ENCODE measurements at regions not wholly inside any gene's neighbourhood (a gene's known extent, or its start where the extent isn't known, plus 50 kb on each side); places are given as distances from the start of the nearest gene placed in this dataset.

- Histone ChIP-seq H3K9me3 (ENCODE audit: control insufficient read depth, insufficient read depth, low read depth, low read length) (no peaks in the 10 kb centered on the region), H3K36me3 (ENCODE audit: control insufficient read depth in 2 of 2, insufficient read depth in 1 of 2, low read length in 2 of 2) (no peaks in the 10 kb centered on the region), H3K4me1 (ENCODE audit: control insufficient read depth, insufficient read depth, low read length) (peaks cover 33% of the 10 kb centered on the region), H3K27ac (ENCODE audit: extremely low read depth, low read depth, low read length) (no peak overlapping the region), H3K4me3 (ENCODE audit: low read depth, low read length) (no peak overlapping the region)
- no peak for TF ChIP-seq ZNF639 (tag by site-specific recombination; IDR thresholded peaks at IDR 0.05)
- ChIA-PET CTCF (interaction anchor here (1.0 to 1.1 kb wide), 2 partner anchors 9 to 256 kb away, joined by 3 to 5 read pairs; no protein-coding TSS in a partner anchor), POLR2A (interaction anchor here (1.2 to 1.8 kb wide), 3 partner anchors 12 to 18 kb away, joined by 3 to 8 read pairs (median 3); no protein-coding TSS in a partner anchor)
These were observed 132.6 kb upstream of the IRF2BP2 start for GRCh38 chr1:234742622-234743021.

GRCh38 chr1:234737967-234738314, 128.0 kb upstream of the IRF2BP2 start:
- H3K4me3 ChIP-seq (ENCODE audit: low read depth, low read length) = no peak overlapping the region
- H3K36me3 ChIP-seq (ENCODE audit: control insufficient read depth in 2 of 2, insufficient read depth in 1 of 2, low read length in 2 of 2) = no peaks in the 10 kb centered on the region
- CTCF ChIA-PET = interaction anchor here (0.6 to 1.2 kb wide), 5 partner anchors 10 to 613 kb away, joined by 3 to 5 read pairs (median 4); no protein-coding TSS in a partner anchor
- no peaks in the 10 kb centered on the region for H3K9me3 ChIP-seq (ENCODE audit: control insufficient read depth, insufficient read depth, low read depth, low read length)
- no peaks in the 10 kb centered on the region for H3K4me1 ChIP-seq (ENCODE audit: control insufficient read depth, insufficient read depth, low read length)
- POLR2A ChIA-PET = interaction anchor here (0.8 kb wide), 1 partner anchor 14 kb away, joined by 3 read pairs; no protein-coding TSS in a partner anchor
- no peak overlapping the region for H3K27ac ChIP-seq (ENCODE audit: extremely low read depth, low read depth, low read length)
- no peak for TF ChIP-seq ZNF169 (tag by site-specific recombination; IDR thresholded peaks at IDR 0.05)
- no peak for TF ChIP-seq MYNN (tag by site-specific recombination; IDR thresholded peaks at IDR 0.05; ENCODE audit: borderline replicate concordance)
- no peak for TF ChIP-seq ZNF148 (tag by site-specific recombination; IDR thresholded peaks at IDR 0.05; ENCODE audit: borderline replicate concordance)
- TF ChIP-seq ZIC2 (tag by site-specific recombination; IDR thresholded peaks at IDR 0.05) = peak; percentile 64
- TF ChIP-seq GLI4 (tag by site-specific recombination; IDR thresholded peaks at IDR 0.05) = no peak
- TF ChIP-seq ZNF423 (tag by site-specific recombination; IDR thresholded peaks at IDR 0.05) = no peak
- no peak for TF ChIP-seq ZNF292 (tag by site-specific recombination; IDR thresholded peaks at IDR 0.05; ENCODE audit: borderline replicate concordance, low read depth)
- TF ChIP-seq ZNF140 (tag by site-specific recombination; IDR thresholded peaks at IDR 0.05) = no peak
- no peak for TF ChIP-seq ZNF677 (tag by site-specific recombination; IDR thresholded peaks at IDR 0.05)
- no peak for TF ChIP-seq HOXD13 (CRISPR knock-in tag; IDR thresholded peaks at IDR 0.05; ENCODE audit: borderline replicate concordance)
- peak; percentile 62 for TF ChIP-seq GLIS1 (tag by site-specific recombination; IDR thresholded peaks at IDR 0.05)
- TF ChIP-seq ZNF221 (tag by site-specific recombination; IDR thresholded peaks at IDR 0.05; ENCODE audit: borderline replicate concordance) = no peak
- no peak for TF ChIP-seq ZNF211 (tag by site-specific recombination; IDR thresholded peaks at IDR 0.05; ENCODE audit: low read depth)
- TF ChIP-seq ZNF660 (tag by site-specific recombination; IDR thresholded peaks at IDR 0.05) = 0 out of 2 replicates have a peak, but pooled peaks have one; percentile 27
- no peak for TF ChIP-seq HOXC10 (CRISPR knock-in tag; IDR thresholded peaks at IDR 0.05)
- TF ChIP-seq ZNF747 (tag by site-specific recombination; IDR thresholded peaks at IDR 0.05) = no peak
- peak; percentile 79 for TF ChIP-seq ZNF596 (tag by site-specific recombination; IDR thresholded peaks at IDR 0.05)
- TF ChIP-seq ZNF692 (tag by site-specific recombination; IDR thresholded peaks at IDR 0.05) = no peak
- no peak for TF ChIP-seq ZNF560 (tag by site-specific recombination; IDR thresholded peaks at IDR 0.05; ENCODE audit: borderline replicate concordance)
- peak; percentile 90 for TF ChIP-seq FEZF1 (tag by site-specific recombination; IDR thresholded peaks at IDR 0.05)
- no peak for TF ChIP-seq ZNF114 (tag by site-specific recombination; IDR thresholded peaks at IDR 0.05)
- TF ChIP-seq ZNF146 (tag by site-specific recombination; IDR thresholded peaks at IDR 0.05) = no peak
- TF ChIP-seq SALL2 (tag by site-specific recombination; IDR thresholded peaks at IDR 0.05; ENCODE audit: borderline replicate concordance) = no peak
- TF ChIP-seq ZSCAN23 (tag by site-specific recombination; IDR thresholded peaks at IDR 0.05) = no peak
- no peak for TF ChIP-seq ZNF768 (tag by site-specific recombination; IDR thresholded peaks at IDR 0.05)
- no peak for TF ChIP-seq ZNF341 (tag by site-specific recombination; IDR thresholded peaks at IDR 0.05; ENCODE audit: low read depth)
- no peak for TF ChIP-seq ZNF223 (tag by site-specific recombination; IDR thresholded peaks at IDR 0.05)
- peak; percentile 95 for TF ChIP-seq PRDM1 (tag by site-specific recombination; IDR thresholded peaks at IDR 0.05)
- TF ChIP-seq ZFP37 (tag by site-specific recombination; IDR thresholded peaks at IDR 0.05) = no peak
- TF ChIP-seq ZNF664 (tag by site-specific recombination; IDR thresholded peaks at IDR 0.05) = no peak
- TF ChIP-seq ZNF248 (tag by site-specific recombination; IDR thresholded peaks at IDR 0.05) = no peak
- no peak for TF ChIP-seq ZNF701 (tag by site-specific recombination; IDR thresholded peaks at IDR 0.05)
- no peak for TF ChIP-seq ZNF791 (tag by site-specific recombination; IDR thresholded peaks at IDR 0.05)

Measured in HEK293 (cell line).